Mesendoderm (in vitro differentiated cells): ENCODE measurements at regions not wholly inside any gene's neighbourhood (a gene's known extent, or its start where the extent isn't known, plus 50 kb on each side); places are given as distances from the start of the nearest gene placed in this dataset.

Experiments
- DNase-seq: peaks from one replicate; pipeline ENCODE4 v3.0.0; 2013
- H2AK5ac ChIP-seq: 2 replicates; pipeline ENCODE4 v1.6.1; 2013; ENCODE audit warnings: low read length, inconsistent platforms
- H2BK120ac ChIP-seq: 2 replicates; pipeline ENCODE4 v1.6.1; 2013; ENCODE audit warnings: low read depth, mild to moderate bottlenecking, low read length, moderate library complexity, mixed read lengths
- H2BK15ac ChIP-seq: replicated peaks from 2 replicates; pipeline ENCODE4 v1.6.1; 2013; ENCODE audit warnings: low read depth, mild to moderate bottlenecking, moderate library complexity
- H2BK5ac ChIP-seq: 2 replicates; pipeline ENCODE4 v1.6.1; 2013; ENCODE audit warnings: low read length, inconsistent platforms
- H3K18ac ChIP-seq: 2 replicates; pipeline ENCODE4 v1.6.1; 2013; ENCODE audit warnings: mild to moderate bottlenecking, low read length, mixed read lengths
- H3K23ac ChIP-seq: one replicate; pipeline ENCODE4 v1.6.1; 2013; ENCODE audit warnings: low read length
- H3K27ac ChIP-seq: 2 replicates; pipeline ENCODE4 v1.5.1; 2013; ENCODE audit warnings: low read depth, mild to moderate bottlenecking, inconsistent platforms, low read length, moderate library complexity
- H3K27me3 ChIP-seq: 2 replicates; pipeline ENCODE4 v1.6.1; 2013; ENCODE audit warnings: low read length, control low read depth, mild to moderate bottlenecking, inconsistent platforms; ENCODE audit not compliant: insufficient read depth, poor library complexity
- H3K36me3 ChIP-seq: 2 replicates; pipeline ENCODE4 v1.6.1; 2013; ENCODE audit warnings: low read length, inconsistent platforms; ENCODE audit not compliant: control insufficient read depth, insufficient read depth
- H3K4ac ChIP-seq: one replicate; pipeline ENCODE4 v1.6.1; 2013; ENCODE audit warnings: low read depth, mild to moderate bottlenecking, low read length, moderate library complexity
- H3K4me1 ChIP-seq: 2 replicates; pipeline ENCODE4 v1.6.1; 2013; ENCODE audit warnings: low read depth, low read length, inconsistent platforms; ENCODE audit not compliant: control insufficient read depth
- H3K4me2 ChIP-seq: 2 replicates; pipeline ENCODE4 v1.6.1; 2013; ENCODE audit warnings: low read length
- H3K4me3 ChIP-seq: 2 replicates; pipeline ENCODE4 v1.5.1; 2013; ENCODE audit warnings: mild to moderate bottlenecking, low read length
- H3K56ac ChIP-seq: one replicate; pipeline ENCODE4 v1.6.1; 2013; ENCODE audit warnings: low read length
- H3K79me1 ChIP-seq: 2 replicates; pipeline ENCODE4 v1.6.1; 2013; ENCODE audit warnings: low read length, inconsistent platforms
- H3K79me2 ChIP-seq: 2 replicates; pipeline ENCODE4 v1.6.1; 2013; ENCODE audit warnings: mild to moderate bottlenecking, low read length; ENCODE audit not compliant: control insufficient read depth, insufficient read depth
- H3K9ac ChIP-seq: 2 replicates; pipeline ENCODE4 v1.6.1; 2013; ENCODE audit warnings: low read length, inconsistent platforms
- H4K5ac ChIP-seq: one replicate; pipeline ENCODE4 v1.6.1; 2013; ENCODE audit warnings: low read length
- H4K8ac ChIP-seq: one replicate; pipeline ENCODE4 v1.6.1; 2013; ENCODE audit warnings: low read depth, mild to moderate bottlenecking, control low read depth, low read length, moderate library complexity
- WGBS: extraction: QIAGEN DNeasy Blood & Tissue Kit; methylation state at CpG from one replicate; pipeline ENCODE4 v1.1.7; 2013; ENCODE audit warnings: low lambda C conversion rate, missing lambda C conversion rate; ENCODE audit not compliant: insufficient coverage; ENCODE audit errors: extremely low coverage; 5-methylcytosine and 5-hydroxymethylcytosine counted together

GRCh38 chr3:74045000-74045399, 420.3 kb upstream of the PDZRN3 start:
- Histone ChIP-seq H3K79me2 (no peaks in the 10 kb centered on the region), H2BK120ac (no peak overlapping the region), H2AK5ac (no peak overlapping the region), H3K23ac (no peak overlapping the region), H2BK5ac (no peak overlapping the region), H4K5ac (no peak overlapping the region), H3K4me3 (no peak overlapping the region), H3K79me1 (no peaks in the 10 kb centered on the region), H3K9ac (no peak overlapping the region), H3K18ac (no peak overlapping the region), H3K36me3 (no peaks in the 10 kb centered on the region), H4K8ac (no peak overlapping the region), H3K56ac (no peak overlapping the region), H2BK15ac (no peak overlapping the region), H3K27ac (no peak overlapping the region), H3K27me3 (no peaks in the 10 kb centered on the region), H3K4me1 (no peaks in the 10 kb centered on the region), H3K4ac (no peak overlapping the region), H3K4me2 (no peak overlapping the region)
- DNase-seq: no peak
- WGBS: no CpG with 5 or more reads among the region's 2 CpGs

- Histone ChIP-seq H3K27me3 (no peaks in the 10 kb centered on the region), H3K27ac (no peak overlapping the region), H3K79me1 (no peaks in the 10 kb centered on the region), H3K4ac (no peak overlapping the region), H3K36me3 (no peaks in the 10 kb centered on the region), H3K4me2 (no peak overlapping the region), H3K79me2 (no peaks in the 10 kb centered on the region), H2BK120ac (no peak overlapping the region), H2BK15ac (no peak overlapping the region), H3K9ac (no peak overlapping the region), H3K18ac (no peak overlapping the region), H4K5ac (no peak overlapping the region), H2BK5ac (no peak overlapping the region), H2AK5ac (no peak overlapping the region), H3K4me1 (no peaks in the 10 kb centered on the region), H3K23ac (no peak overlapping the region), H3K4me3 (no peak overlapping the region), H3K56ac (no peak overlapping the region), H4K8ac (no peak overlapping the region)
- no CpG with 5 or more reads among the region's 6 CpGs for WGBS
- no peak for DNase-seq
Observed at GRCh38 chr3:74041068-74041675, 416.4 kb upstream of the PDZRN3 start.

GRCh38 chr3:74039105-74039504, 414.4 kb upstream of the PDZRN3 start:
- no peaks in the 10 kb centered on the region for H3K27me3 ChIP-seq

GRCh38 chr3:74036568-74036967, 411.8 kb upstream of the PDZRN3 start:
- Histone ChIP-seq H3K9ac (no peak overlapping the region), H3K79me1 (no peaks in the 10 kb centered on the region), H4K8ac (no peak overlapping the region), H3K27me3 (no peaks in the 10 kb centered on the region), H2BK120ac (no peak overlapping the region), H3K79me2 (no peaks in the 10 kb centered on the region), H3K4me2 (no peak overlapping the region), H3K4me3 (no peak overlapping the region), H2AK5ac (no peak overlapping the region), H3K27ac (no peak overlapping the region), H4K5ac (no peak overlapping the region), H3K4ac (no peak overlapping the region), H2BK5ac (no peak overlapping the region), H3K56ac (no peak overlapping the region), H3K18ac (no peak overlapping the region), H3K36me3 (no peaks in the 10 kb centered on the region), H2BK15ac (no peak overlapping the region), H3K4me1 (no peaks in the 10 kb centered on the region), H3K23ac (no peak overlapping the region)
- WGBS: no CpG with 5 or more reads among the region's 1 CpG
- DNase-seq: no peak

More at GRCh38 chr3:74039105-74039504, 414.4 kb upstream of the PDZRN3 start:
- no peak overlapping the region for H3K4me3 ChIP-seq
- H3K79me1 ChIP-seq: no peaks in the 10 kb centered on the region
- no peak overlapping the region for H3K56ac ChIP-seq
- H3K36me3 ChIP-seq: no peaks in the 10 kb centered on the region
- no peak overlapping the region for H2BK5ac ChIP-seq
- no peak overlapping the region for H4K5ac ChIP-seq
- no peak overlapping the region for H2BK120ac ChIP-seq
- no peak overlapping the region for H3K9ac ChIP-seq
- WGBS: no CpG with 5 or more reads among the region's 1 CpG
- no peak overlapping the region for H2BK15ac ChIP-seq
- H3K18ac ChIP-seq: no peak overlapping the region
- no peaks in the 10 kb centered on the region for H3K4me1 ChIP-seq
- H3K4ac ChIP-seq: no peak overlapping the region
- no peak for DNase-seq
- no peak overlapping the region for H3K27ac ChIP-seq
- no peak overlapping the region for H2AK5ac ChIP-seq
- H4K8ac ChIP-seq: no peak overlapping the region
- no peak overlapping the region for H3K23ac ChIP-seq
- H3K79me2 ChIP-seq: no peaks in the 10 kb centered on the region
- no peak overlapping the region for H3K4me2 ChIP-seq

- Histone ChIP-seq H3K4ac (no peak overlapping the region), H3K79me2 (no peaks in the 10 kb centered on the region), H2AK5ac (no peak overlapping the region), H2BK15ac (no peak overlapping the region), H4K8ac (no peak overlapping the region), H2BK5ac (no peak overlapping the region), H4K5ac (no peak overlapping the region), H3K18ac (no peak overlapping the region), H3K4me2 (no peak overlapping the region), H3K79me1 (no peaks in the 10 kb centered on the region), H3K23ac (no peak overlapping the region), H2BK120ac (no peak overlapping the region), H3K27ac (no peak overlapping the region), H3K9ac (no peak overlapping the region), H3K4me1 (no peaks in the 10 kb centered on the region), H3K36me3 (no peaks in the 10 kb centered on the region), H3K4me3 (no peak overlapping the region), H3K56ac (no peak overlapping the region), H3K27me3 (no peaks in the 10 kb centered on the region)
- no peak for DNase-seq
- no CpG with 5 or more reads among the region's 3 CpGs for WGBS
Observed at GRCh38 chr3:74036102-74036501, 411.4 kb upstream of the PDZRN3 start.

- no peak overlapping the region for H2BK15ac ChIP-seq
- H3K27me3 ChIP-seq: no peaks in the 10 kb centered on the region
- H4K5ac ChIP-seq: no peak overlapping the region
- H3K4ac ChIP-seq: no peak overlapping the region
- no peak overlapping the region for H3K4me2 ChIP-seq
- no peak overlapping the region for H2BK5ac ChIP-seq
- no peak overlapping the region for H3K27ac ChIP-seq
- no CpG with 5 or more reads among the region's 2 CpGs for WGBS
- no peak overlapping the region for H3K18ac ChIP-seq
- H2AK5ac ChIP-seq: no peak overlapping the region
- no peaks in the 10 kb centered on the region for H3K4me1 ChIP-seq
- H3K4me3 ChIP-seq: no peak overlapping the region
- H3K79me2 ChIP-seq: no peaks in the 10 kb centered on the region
- H3K9ac ChIP-seq: no peak overlapping the region
- DNase-seq: no peak
- H3K79me1 ChIP-seq: no peaks in the 10 kb centered on the region
- H3K23ac ChIP-seq: no peak overlapping the region
- H4K8ac ChIP-seq: no peak overlapping the region
- H3K56ac ChIP-seq: no peak overlapping the region
- no peak overlapping the region for H2BK120ac ChIP-seq
- H3K36me3 ChIP-seq: no peaks in the 10 kb centered on the region
Observed at GRCh38 chr3:74033806-74034205, 409.1 kb upstream of the PDZRN3 start.
